NCI-H2171 (cell line): ENCODE measurements at regions not wholly inside any gene's neighbourhood (a gene's known extent, or its start where the extent isn't known, plus 50 kb on each side); places are given as distances from the start of the nearest gene placed in this dataset.
A peak's percentile ranks its signal among the peaks of the same experiment; 100 is the strongest.
"Not testable (repeated sequence)": the region's sequence is repeated elsewhere in the genome, so short reads cannot be mapped to it uniquely, and the experiment has no call there.

Experiments
- DNase-seq: peaks from one replicate; lab custom pipeline; 2025; lab: John Stamatoyannopoulos, UW

DNA sequence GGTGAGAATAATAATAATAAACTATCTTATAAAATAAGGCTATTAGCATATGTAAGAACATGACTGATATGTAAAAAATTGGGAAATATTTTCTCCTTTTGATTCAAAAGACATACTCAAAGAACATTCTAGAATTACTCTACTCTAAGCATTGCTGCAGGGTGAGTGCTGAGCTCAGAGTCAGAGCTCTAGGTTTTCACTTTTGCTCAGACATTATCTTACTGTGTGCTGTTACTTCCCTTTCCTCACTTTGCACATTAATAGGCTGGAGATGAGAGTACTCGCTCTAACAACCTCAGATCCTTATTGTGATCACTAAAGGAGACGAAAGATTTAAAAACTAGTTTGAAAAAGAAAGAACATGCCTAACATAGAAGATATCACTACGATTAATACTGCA is 99.4 kb upstream of the C9orf72 start:
- DNase-seq: no peak

GRCh38 chr9:27673641-27674040 is 100.4 kb upstream of the C9orf72 start:
- DNase-seq: no peak

GRCh38 chr9:27675354-27675753 is 102.1 kb upstream of the C9orf72 start:
- DNase-seq: no peak

- DNase-seq: no peak
Measured at GRCh38 chr9:27676827-27677226, 103.5 kb upstream of the C9orf72 start.

- DNase-seq: no peak
Measured at GRCh38 chr9:27679338-27679737, 106.1 kb upstream of the C9orf72 start.

- DNase-seq: no peak
Measured at GRCh38 chr9:27683181-27683580, 109.9 kb upstream of the C9orf72 start.

GRCh38 chr9:27688954-27689353 is 115.7 kb upstream of the C9orf72 start:
- DNase-seq: no peak

DNA sequence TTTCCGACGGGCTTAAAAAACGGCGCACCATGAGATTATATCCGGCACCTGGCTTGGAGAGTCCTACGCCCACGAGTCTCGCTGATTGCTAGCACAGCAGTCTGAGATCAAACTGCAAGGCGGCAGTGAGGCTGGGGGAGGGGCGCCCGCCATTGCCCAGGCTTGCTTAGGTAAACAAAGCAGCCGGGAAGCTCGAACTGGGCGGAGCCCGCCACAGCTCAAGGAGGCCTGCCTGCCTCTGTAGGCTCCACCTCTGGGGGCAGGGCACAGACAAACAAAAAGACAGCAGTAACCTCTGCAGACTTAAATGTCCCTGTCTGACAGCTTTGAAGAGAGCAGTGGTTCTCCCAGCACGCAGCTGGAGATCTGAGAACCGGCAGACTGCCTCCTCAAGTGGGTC is 117.5 kb upstream of the C9orf72 start:
- DNase-seq: not testable (repeated sequence)

DNA sequence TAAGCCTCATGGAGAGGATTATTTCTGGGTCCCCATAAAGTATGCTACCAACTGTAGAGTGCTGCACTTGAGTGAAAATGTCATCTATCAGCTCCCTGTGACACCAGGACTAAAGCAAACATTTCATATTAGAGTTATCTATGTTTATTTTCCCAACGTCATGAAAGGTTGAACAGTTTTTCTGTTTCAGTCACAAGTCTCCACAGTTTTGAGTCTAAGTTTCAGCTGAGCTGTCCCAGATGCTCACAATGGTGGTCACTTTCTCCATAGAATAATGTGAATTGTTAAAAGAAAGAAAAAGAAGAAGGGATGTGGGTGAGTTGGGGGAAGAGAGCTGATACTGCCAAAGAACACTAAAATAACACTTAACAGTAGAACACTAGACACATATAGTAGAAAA is 126.3 kb upstream of the C9orf72 start:
- DNase-seq: no peak

DNA sequence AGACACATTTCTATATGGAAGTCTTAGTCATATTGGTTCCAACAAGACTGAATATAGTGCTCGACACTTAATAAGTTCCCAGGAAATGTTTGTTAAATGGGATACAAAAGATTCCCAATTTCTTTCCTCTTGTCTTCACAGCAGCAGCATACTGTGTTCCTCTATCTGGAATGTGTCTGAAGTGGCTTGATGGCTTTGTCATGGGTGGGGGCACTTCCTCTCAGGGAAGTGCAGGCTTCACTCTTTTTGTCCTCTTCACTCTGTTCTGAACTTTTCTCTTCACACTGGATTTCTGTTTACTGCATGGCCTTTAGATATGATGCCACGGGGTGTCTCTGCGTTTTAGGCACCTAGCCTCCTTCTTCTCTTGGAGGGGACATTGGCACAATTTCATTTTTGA is 127.7 kb upstream of the C9orf72 start:
- DNase-seq: no peak

GRCh38 chr9:27701587-27701986 is 128.3 kb upstream of the C9orf72 start:
- DNase-seq: no peak

DNA sequence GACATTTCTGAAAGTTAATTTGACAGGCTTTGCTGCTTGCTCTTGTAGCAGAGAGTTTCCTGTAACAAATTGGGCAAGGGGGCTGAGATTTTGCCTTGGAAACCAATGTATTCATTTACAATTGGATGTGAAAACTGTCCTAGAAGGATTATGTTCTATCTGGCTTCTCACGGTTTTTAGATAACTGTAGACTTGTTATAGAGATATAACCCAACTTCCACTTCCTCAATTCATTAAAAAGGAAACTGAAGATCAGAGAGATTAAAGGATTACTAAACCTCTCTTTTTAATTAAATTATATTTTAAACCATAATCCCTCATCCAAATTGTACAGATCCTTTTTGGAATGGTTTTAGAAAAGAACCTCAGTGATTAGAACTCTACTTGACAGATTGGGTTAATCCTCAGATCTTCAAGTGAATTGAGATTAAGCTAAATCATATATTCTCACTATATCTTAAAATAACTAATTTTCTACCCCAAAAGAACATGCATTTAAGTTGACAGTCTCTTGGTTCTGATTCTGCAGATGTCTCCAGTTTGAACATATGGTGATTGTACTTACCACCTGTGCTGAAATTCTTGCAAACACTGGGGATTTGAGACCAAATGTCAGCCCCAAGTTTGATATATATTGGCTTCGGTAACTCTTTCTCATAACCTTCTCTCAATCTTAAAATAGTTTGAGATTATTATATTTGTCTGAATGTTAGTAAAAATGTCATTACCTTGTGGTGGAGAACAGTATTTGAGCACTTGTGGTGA is 130.1 kb upstream of the C9orf72 start:
- no peak for DNase-seq

- DNase-seq: no peak
Measured at GRCh38 chr9:27711241-27711640, 138.0 kb upstream of the C9orf72 start.

DNA sequence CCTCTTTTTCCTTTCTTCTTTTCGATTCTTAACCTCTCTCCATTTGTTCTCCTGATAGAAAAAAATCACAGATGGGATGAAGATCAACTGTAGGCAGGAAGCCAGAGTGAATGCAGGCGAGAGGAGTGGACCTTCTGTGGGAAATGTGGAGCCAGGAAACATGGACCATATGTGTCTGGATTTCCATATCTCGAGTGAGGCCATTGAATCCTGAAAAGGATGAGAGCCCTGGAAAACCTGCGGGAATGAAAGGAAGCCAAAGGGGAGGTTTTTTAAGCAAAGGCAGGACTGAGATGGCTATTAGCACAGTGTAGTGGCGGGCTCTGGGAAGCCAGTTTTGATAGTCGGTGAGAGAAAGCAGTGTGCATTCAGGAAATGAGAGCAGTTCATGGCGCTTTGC is 139.5 kb upstream of the C9orf72 start:
- DNase-seq: no peak

GRCh38 chr9:27714388-27714787 is 141.1 kb upstream of the C9orf72 start:
- no peak for DNase-seq

DNA sequence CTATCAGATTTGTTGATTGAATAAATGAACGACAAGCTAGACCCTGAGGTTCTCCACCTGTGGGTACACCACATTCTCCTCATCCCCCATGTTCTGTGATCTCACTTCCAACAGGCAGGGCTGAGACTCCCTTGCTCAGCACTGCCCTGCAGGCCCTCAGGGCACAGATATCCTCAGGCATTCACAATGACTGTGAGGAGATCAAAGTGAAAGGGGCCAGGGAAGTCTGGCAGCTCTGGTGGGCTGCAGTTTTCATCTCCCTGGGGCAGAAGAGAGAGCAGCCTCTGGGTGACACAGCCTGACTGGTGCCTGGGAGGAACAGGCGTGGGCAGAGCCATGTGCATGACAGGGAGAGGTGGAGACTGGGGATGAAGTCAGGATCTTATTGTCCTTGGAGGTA is 142.4 kb upstream of the C9orf72 start:
- no peak for DNase-seq

GRCh38 chr9:27717991-27718390 is 144.7 kb upstream of the C9orf72 start:
- DNase-seq: no peak

DNA sequence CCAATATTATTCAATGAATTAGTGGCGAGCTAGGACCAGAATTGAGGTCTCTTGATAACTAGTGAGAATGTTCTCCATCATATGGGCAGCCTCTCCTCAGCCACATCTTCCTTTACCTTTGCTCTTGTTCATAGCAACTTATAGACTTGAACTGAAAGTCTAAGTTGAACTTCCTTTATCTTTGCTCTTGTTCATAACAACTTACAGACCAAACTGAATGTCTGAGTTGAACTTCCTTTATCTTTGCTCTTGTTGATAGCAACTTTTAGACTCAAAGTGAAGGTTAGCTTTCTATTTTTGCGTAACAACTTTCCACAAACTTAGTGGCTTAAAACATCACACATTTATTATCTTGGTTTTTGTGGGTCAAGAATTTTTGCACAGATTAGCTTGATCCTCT is 146.4 kb upstream of the C9orf72 start:
- DNase-seq: no peak

DNA sequence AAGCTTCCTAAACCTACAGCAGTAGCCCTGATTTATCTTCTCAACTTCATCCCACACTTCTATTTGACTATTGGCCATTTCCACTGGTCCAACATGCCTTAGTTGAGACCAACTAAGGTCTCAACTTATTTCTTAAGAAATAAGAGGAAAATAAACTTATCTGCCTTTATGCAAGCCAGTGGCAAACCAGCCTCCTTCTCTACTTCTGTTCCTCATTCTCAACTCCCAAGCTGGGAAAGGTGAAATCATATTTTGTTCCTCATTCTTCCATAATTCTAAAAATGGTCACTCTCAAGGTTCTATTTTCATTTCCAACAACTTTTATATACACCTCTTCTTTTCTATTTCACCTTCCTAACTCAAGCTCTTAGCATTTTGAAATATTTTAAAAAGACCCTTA is 149.6 kb upstream of the C9orf72 start:
- no peak for DNase-seq

GRCh38 chr9:27726244-27727081 is 153.2 kb upstream of the C9orf72 start:
- peak; percentile 39 for DNase-seq

DNA sequence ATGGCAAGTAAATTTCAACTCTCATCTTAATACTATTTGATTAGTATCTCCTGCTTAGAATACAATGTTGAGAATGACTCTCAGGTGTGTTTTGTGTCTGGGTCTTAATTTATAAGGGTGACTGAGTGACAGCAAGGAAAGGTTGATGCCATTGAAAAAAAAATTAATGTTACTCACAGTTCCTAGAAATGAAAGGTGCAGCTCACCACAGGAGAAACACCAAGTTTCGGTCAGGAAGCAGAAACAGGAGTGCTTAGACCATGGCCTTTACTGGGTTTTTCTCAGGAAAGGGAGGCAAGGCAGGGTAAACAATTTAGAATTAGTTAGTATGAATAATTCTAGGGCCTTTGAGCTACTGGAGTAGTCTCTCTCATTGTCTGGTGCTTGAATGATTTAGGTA is 159.2 kb upstream of the C9orf72 start:
- DNase-seq: no peak

DNA sequence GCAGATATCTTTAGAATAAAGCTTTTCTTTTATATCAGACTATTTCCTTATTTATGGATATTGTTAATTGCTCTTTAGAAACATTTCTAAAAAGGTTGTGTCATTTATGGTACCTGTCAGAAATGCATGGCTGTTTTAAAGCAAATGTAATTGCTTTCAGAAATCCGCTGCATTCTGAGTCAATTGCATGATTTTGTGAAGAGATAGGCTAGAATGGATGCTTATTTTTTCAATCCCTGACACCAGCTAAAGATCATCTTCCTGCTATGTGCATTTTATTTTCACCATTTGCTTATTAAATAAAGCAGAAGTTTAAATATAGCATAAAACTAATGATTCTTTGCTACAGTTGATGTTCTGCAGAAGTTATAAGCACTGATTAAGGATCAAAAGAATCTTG is 170.2 kb upstream of the C9orf72 start:
- no peak for DNase-seq

GRCh38 chr9:27747450-27747849 is 174.2 kb upstream of the C9orf72 start:
- no peak for DNase-seq

DNA sequence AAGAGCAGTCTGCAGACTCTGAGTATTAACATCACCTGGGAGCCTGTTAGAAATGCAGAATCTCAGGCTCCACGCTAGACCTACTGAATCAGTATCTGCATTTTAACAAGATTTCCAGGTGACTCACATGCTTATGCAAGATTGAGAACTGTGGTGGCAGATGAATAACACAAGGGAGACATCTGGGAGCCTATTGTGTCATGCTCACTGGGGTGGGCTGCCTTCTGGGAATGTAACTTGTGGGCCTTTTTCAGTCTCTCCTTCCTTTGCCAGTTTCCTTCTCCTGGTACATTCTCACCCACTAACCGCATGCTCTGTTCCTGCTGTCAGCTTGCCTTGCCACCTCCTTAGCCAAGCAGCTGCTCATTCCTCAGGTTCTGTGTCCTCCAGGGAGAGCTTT is 176.6 kb upstream of the C9orf72 start:
- peak; percentile 34 for DNase-seq
